ENCODE measurements at regions not wholly inside any gene's neighbourhood (a gene's known extent, or its start where the extent isn't known, plus 50 kb on each side); places are given as distances from the start of the nearest gene placed in this dataset.

- DNase-seq = peak; percentile 12
Observed at GRCh38 chr2:18883616-18884456, 294.5 kb upstream of the NT5C1B start.

- peak; percentile 3 for DNase-seq
Observed at GRCh38 chr2:18871430-18871829, 282.1 kb upstream of the NT5C1B start.

GRCh38 chr2:18870307-18870706, 280.9 kb upstream of the NT5C1B start:
- no peak for DNase-seq

- no peak for DNase-seq
Observed at GRCh38 chr2:18861951-18862350, 272.6 kb upstream of the NT5C1B start.

- no peak for DNase-seq
Observed at GRCh38 chr2:18860179-18860578, 270.8 kb upstream of the NT5C1B start.

- no peak for DNase-seq
Observed at GRCh38 chr2:18856765-18857164, 267.4 kb upstream of the NT5C1B start.

GRCh38 chr2:18855027-18855426, 265.7 kb upstream of the NT5C1B start:
- no peak for DNase-seq

- no peak for DNase-seq
Observed at GRCh38 chr2:18849841-18850578, 260.6 kb upstream of the NT5C1B start.

- DNase-seq = no peak
Observed at GRCh38 chr2:18848646-18849045, 259.3 kb upstream of the NT5C1B start.

- DNase-seq = no peak
Observed at GRCh38 chr2:18845854-18846445, 256.6 kb upstream of the NT5C1B start.

GRCh38 chr2:18842836-18843235, 253.5 kb upstream of the NT5C1B start:
- no peak for DNase-seq

- no peak for DNase-seq
Observed at GRCh38 chr2:18841248-18842150, 252.1 kb upstream of the NT5C1B start.

- peak; percentile 37 for DNase-seq
Observed at GRCh38 chr2:18837240-18837639, 247.9 kb upstream of the NT5C1B start.

- DNase-seq = no peak
Observed at GRCh38 chr2:18836436-18836835, 247.1 kb upstream of the NT5C1B start.

- no peak for DNase-seq
Observed at GRCh38 chr2:18835787-18836186, 246.4 kb upstream of the NT5C1B start.

GRCh38 chr2:18834341-18834740, 245.0 kb upstream of the NT5C1B start:
- peak; percentile 30 for DNase-seq

- no peak for DNase-seq
Observed at GRCh38 chr2:18833941-18834340, 244.6 kb upstream of the NT5C1B start.

- DNase-seq = no peak
Observed at GRCh38 chr2:18831916-18832510, 242.6 kb upstream of the NT5C1B start.

- no peak for DNase-seq
Observed at GRCh38 chr2:18830962-18831361, 241.6 kb upstream of the NT5C1B start.

- DNase-seq = no peak
Observed at GRCh38 chr2:18829976-18830375, 240.6 kb upstream of the NT5C1B start.

GRCh38 chr2:18829251-18829902, 240.0 kb upstream of the NT5C1B start:
- no peak for DNase-seq

All from tongue (tissue), 1 donor.